ENCODE measurements at regions not wholly inside any gene's neighbourhood (a gene's known extent, or its start where the extent isn't known, plus 50 kb on each side); places are given as distances from the start of the nearest gene placed in this dataset.

DNA sequence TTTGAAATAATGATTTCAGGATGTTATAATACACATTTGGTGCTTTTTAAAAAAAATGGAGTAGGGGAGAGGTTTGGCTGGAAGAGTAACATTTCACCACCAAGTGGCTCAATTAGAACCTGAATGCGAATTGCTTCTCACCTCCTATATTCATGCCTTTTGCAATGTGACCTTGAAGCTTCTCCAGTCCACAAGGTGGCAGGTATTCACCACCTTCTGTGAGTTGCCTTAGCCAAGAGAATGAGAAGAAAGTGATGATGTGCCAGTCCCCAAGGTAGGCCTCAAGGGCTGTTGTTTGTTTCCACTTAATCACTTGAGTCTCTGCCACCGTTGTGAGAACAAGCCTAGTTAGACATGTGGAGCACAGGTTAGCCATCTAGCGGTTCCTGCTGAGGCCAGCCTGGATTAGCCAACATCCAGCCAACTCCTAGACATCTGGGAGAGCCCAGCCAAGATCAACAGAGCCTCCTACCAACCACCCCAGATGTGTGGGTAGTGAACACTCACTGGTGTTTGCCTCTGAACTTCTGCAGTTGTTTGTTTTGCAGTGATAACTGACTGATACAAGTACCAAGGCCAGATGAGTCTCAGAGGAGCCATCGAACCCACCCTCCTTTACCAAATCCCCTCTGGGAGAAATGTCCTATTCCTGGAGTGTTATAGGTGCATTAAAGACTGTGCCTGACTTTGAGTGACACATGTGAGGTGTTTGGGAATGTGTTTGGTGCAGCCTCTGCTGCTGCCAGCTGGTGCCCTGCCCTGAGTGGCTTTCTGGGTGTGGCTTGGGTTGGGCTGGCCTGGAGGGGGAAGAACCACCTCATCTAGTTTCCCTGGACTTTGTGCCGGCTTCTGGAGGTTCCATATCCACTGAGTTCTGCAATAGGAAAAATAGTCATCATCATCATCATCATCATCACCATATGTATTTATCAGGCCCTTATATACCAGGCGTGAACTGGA is 132.5 kb upstream of the RFLNA start:
- DNase-seq (ENCODE audit: low read depth): no peak

GRCh38 chr12:124165695-124166094 is 129.2 kb upstream of the RFLNA start:
- DNase-seq (ENCODE audit: low read depth): no peak

DNA sequence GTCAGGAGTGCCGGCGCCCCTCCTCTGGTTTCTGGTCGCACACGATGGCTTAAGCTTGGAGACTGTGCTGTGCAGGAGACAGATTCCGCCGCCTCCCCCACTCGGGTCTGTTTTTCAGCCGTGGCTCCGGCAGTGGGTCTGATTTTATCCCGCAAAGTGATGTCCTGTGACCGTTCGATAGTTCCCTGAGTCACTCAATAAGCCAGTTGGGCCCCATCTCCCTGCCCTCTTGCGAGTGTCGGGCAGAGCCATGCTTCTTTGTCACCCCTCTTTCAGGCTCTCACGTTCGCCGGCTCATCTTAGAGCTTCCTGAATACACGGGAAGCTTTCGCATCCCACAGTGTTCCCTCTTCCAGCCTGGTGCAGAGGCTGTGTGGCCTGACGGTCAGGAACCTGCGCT is 127.8 kb upstream of the RFLNA start:
- no peak for DNase-seq (ENCODE audit: low read depth)

GRCh38 chr12:124168016-124168786 is 126.7 kb upstream of the RFLNA start:
- no peak for DNase-seq (ENCODE audit: low read depth)

DNA sequence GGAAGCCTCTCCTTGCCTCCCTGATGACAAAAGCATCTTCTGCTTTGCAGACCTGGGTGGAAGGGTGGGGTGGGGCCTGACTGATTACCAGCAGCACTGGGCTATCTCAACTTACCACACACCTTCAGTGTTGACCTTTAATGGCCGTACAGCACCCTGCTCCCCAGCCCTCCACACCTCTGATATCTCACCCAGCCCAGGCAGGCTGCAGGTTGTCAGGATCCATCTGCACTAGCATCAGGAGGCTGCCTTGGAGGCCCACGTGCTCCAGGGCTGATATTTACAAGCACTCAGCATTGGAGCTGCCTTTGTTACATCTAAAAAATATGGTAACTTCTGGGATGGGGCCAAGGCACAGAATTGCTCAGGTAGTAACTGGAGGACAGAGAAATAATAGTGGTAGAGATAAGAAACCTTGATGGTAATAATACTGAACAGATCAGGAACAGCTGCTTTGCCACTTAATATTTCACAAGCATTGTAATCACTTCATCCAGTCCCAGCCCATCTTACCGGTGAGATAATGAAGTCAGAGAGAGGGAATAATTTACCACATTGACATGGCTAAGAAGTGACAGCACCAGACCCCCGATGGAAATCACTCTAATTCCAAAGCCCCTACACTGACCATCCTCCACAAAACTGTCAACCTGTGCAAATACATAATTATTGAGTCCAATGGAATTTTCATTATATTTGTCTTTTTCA is 125.2 kb upstream of the RFLNA start:
- DNase-seq (ENCODE audit: low read depth): no peak

GRCh38 chr12:124170760-124171159 is 124.1 kb upstream of the RFLNA start:
- no peak for DNase-seq (ENCODE audit: low read depth)

GRCh38 chr12:124171231-124171979 is 123.5 kb upstream of the RFLNA start:
- DNase-seq (ENCODE audit: low read depth): no peak

DNA sequence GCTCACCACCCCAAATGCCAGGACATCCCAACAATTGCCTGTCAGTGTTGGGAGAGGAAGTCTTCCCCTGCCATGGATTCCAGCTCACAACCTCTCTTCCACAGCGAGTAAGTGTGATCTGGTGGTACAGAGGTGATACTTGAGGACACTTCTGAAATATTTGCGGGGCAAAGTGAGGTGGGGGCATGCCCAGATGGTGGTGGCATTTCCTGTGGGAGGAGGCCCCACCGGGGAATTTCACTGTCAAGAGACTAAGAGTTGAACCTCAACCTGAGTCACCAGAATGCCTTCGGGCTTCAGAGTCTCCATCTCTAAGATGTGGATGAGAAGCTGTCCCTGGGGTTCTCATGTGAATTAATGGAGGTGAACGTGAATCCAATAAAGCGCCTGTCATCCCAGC is 122.3 kb upstream of the RFLNA start:
- DNase-seq (ENCODE audit: low read depth): no peak

DNA sequence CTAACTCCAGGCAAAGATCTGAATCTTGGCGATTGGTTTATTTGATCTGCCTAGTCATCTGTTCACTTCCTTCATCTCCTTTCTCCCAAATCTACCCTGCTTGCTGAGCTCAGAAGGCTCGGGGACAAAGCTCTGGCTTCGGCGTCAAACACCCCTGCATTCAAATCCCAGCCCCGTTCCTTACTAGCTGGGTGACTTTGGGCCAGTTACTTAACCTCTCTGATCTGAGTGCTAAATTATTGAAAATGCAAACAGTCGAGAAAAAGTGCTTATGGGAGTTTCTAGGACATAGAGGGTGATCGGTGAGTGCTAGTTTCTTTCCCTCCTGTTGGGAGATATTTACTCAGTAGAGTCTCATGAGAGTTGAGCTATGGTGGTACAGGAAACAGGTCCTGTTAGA is 121.2 kb upstream of the RFLNA start:
- DNase-seq (ENCODE audit: low read depth): no peak

GRCh38 chr12:124174451-124175348 is 120.2 kb upstream of the RFLNA start:
- no peak for DNase-seq (ENCODE audit: low read depth)

DNA sequence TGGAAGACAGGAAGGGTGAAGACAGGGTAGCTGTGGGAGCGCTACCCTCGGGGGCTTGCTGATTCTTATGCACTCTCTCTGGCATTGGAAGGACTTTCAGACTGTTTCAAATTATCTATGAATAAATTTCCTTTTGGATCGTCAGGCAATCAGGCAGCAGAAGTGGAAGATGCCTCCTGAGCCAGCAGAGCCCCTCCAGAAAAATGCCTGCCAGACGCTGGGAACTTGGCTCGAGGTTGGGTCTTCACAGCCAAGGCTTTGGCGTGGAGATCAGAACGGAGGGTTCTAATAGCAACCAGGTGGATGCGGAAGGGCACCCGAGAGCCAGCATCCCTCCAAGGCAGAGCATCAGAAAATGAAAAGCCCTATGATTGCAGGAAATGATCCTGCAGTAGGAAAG is 119.2 kb upstream of the RFLNA start:
- no peak for DNase-seq (ENCODE audit: low read depth)

GRCh38 chr12:124177276-124177950 is 117.5 kb upstream of the RFLNA start:
- no peak for DNase-seq (ENCODE audit: low read depth)

GRCh38 chr12:124177951-124178316 is 117.0 kb upstream of the RFLNA start:
- no peak for DNase-seq (ENCODE audit: low read depth)

DNA sequence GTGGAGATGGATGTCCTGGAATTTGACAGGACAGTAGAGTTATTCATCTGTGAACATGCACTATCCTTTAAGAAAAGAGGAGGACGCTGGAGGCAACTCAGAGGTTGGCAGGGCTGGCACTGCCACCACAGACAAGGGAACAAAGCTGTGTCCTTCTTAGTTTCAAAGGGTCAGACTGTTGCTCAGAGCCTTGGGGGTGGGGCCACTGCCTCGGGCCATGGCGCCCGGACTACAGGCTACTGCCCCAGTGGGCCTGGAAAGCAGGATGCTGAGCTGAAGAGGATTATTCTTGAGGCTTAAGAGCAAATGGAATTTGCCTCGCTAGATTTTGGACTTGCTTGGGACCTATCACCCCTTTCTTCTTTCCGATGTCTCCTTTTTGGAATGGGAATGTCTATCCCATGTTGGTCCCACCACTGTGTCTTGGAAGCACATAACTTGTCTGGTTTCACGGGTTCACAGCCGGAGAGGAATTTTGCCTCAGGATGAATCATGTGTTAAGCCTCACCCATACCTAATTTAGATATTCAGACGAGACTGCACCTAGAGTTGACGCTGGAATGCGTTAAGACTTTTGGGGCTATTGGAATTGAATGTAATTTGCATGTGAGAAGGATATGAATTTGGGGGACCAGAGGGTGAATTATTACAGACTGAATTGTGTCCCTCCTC is 114.8 kb upstream of the RFLNA start:
- no peak for DNase-seq (ENCODE audit: low read depth)

- no peak for DNase-seq (ENCODE audit: low read depth)
Measured at GRCh38 chr12:124183172-124183571, 111.7 kb upstream of the RFLNA start.

GRCh38 chr12:124184456-124184855 is 110.4 kb upstream of the RFLNA start:
- DNase-seq (ENCODE audit: low read depth): no peak

DNA sequence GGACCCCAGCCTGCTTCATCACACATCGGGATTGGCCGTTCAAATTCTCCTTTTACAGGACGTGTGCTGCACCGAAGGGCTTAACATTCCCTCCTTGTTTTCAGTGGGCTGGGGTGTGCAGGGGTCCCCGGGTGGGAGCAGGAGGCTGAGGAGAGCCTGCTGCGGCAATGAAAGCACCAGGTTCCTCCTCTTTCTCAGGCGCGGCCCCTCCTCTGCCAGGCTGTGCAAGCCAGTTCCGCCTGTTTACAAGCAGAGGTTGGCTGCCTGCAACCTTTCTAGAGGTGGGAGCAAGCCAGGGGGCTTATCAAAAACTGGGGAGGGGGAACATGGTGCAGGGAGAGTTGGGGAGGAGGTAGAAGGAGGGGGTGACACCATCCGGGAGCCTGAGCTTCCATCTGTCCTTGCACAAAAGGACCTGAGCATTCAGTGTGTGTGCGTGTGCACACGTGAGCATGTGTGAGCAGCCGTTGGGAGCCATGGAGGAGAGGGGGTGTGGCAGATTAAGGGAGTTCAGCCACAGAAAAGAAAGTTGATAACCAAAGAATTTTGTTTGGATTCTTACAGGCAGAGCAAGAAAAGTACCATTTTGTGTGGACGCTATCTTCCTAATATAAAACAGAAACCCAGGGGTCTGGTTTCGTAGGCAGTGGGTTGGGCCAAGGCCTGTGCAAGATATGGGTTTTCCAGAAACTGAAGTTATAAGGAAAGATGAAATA is 108.8 kb upstream of the RFLNA start:
- DNase-seq (ENCODE audit: low read depth): no peak

DNA sequence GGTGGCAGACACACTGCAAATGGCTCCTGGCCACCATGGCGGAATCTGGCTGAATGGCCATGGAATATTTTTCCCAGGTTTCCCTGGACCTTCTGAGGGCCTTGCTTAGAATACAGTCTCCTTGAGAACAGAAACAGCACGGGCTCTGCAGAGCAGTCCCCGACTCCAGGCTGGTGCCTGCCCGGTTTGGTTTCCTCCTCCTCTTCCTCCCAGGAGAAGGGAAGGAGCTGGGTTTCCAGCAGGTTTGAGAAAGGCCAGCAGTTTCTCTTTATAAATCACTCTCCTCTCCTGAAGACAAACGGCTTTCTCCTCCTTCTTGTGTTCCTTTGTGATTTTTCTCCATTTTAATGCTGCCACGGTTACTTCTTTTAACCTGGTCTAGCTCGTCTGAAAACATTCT is 106.8 kb upstream of the RFLNA start:
- no peak for DNase-seq (ENCODE audit: low read depth)
